Loucy (cell line): ENCODE measurements at regions not wholly inside any gene's neighbourhood (a gene's known extent, or its start where the extent isn't known, plus 50 kb on each side); places are given as distances from the start of the nearest gene placed in this dataset.

Experiments used
- EZH2phosphoT487 ChIP-seq: fragments of 200-600 bp; IDR thresholded peaks from 2 replicates; pipeline ENCODE4 v1.6.1; 2018; ENCODE audit warnings: antibody characterized with exemption, mild to moderate bottlenecking, moderate library complexity, borderline replicate concordance
- TF ChIP-seq, protein P1 (sequence below): fragments of 200-600 bp; sonication (generic); conservative IDR thresholded peaks from 2 replicates; pipeline ENCODE4 v1.5.1; 2014; ENCODE audit warnings: mild to moderate bottlenecking, antibody characterized with exemption, low read length

GRCh38 chr4:83947830-83948193 lies 411.9 kb downstream of the GPAT3 start:
- no peak for TF ChIP-seq EZH2phosphoT487
- TF ChIP-seq, protein P1, sequence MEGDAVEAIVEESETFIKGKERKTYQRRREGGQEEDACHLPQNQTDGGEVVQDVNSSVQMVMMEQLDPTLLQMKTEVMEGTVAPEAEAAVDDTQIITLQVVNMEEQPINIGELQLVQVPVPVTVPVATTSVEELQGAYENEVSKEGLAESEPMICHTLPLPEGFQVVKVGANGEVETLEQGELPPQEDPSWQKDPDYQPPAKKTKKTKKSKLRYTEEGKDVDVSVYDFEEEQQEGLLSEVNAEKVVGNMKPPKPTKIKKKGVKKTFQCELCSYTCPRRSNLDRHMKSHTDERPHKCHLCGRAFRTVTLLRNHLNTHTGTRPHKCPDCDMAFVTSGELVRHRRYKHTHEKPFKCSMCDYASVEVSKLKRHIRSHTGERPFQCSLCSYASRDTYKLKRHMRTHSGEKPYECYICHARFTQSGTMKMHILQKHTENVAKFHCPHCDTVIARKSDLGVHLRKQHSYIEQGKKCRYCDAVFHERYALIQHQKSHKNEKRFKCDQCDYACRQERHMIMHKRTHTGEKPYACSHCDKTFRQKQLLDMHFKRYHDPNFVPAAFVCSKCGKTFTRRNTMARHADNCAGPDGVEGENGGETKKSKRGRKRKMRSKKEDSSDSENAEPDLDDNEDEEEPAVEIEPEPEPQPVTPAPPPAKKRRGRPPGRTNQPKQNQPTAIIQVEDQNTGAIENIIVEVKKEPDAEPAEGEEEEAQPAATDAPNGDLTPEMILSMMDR: no peak
